ENCODE measurements at regions not wholly inside any gene's neighbourhood (a gene's known extent, or its start where the extent isn't known, plus 50 kb on each side); places are given as distances from the start of the nearest gene placed in this dataset.
A peak's percentile ranks its signal among the peaks of the same experiment; 100 is the strongest.

GRCh38 chrX:39905946-39906345, 191.8 kb downstream of the BCOR start:
- Histone ChIP-seq H3K4me3 (ENCODE audit: low read depth, low read length) (no peak overlapping the region), H3K36me3 (ENCODE audit: control insufficient read depth, insufficient read depth, low read length) (no peaks in the 10 kb centered on the region), H3K27me3 (ENCODE audit: control insufficient read depth, insufficient read depth, low read length) (peaks cover 8% of the 10 kb centered on the region), H3K4me1 (ENCODE audit: control insufficient read depth, insufficient read depth, low read length) (no peaks in the 10 kb centered on the region), H3K9ac (ENCODE audit: low read depth, low read length) (no peak overlapping the region), H3K9me3 (ENCODE audit: control insufficient read depth, insufficient read depth, low read length) (no peaks in the 10 kb centered on the region)

GRCh38 chrX:39907964-39908661, 189.6 kb downstream of the BCOR start:
- Histone ChIP-seq H3K4me3 (ENCODE audit: low read depth, low read length) (no peak overlapping the region), H3K36me3 (ENCODE audit: control insufficient read depth, insufficient read depth, low read length) (no peaks in the 10 kb centered on the region), H3K9ac (ENCODE audit: low read depth, low read length) (no peak overlapping the region), H3K27me3 (ENCODE audit: control insufficient read depth, insufficient read depth, low read length) (peaks cover 2% of the 10 kb centered on the region), H3K4me1 (ENCODE audit: control insufficient read depth, insufficient read depth, low read length) (no peaks in the 10 kb centered on the region), H3K9me3 (ENCODE audit: control insufficient read depth, insufficient read depth, low read length) (no peaks in the 10 kb centered on the region)

GRCh38 chrX:39909996-39910395, 187.8 kb downstream of the BCOR start:
- Histone ChIP-seq H3K9me3 (ENCODE audit: control insufficient read depth, insufficient read depth, low read length) (no peaks in the 10 kb centered on the region), H3K9ac (ENCODE audit: low read depth, low read length) (no peak overlapping the region), H3K4me1 (ENCODE audit: control insufficient read depth, insufficient read depth, low read length) (no peaks in the 10 kb centered on the region), H3K36me3 (ENCODE audit: control insufficient read depth, insufficient read depth, low read length) (no peaks in the 10 kb centered on the region), H3K4me3 (ENCODE audit: low read depth, low read length) (no peak overlapping the region), H3K27me3 (ENCODE audit: control insufficient read depth, insufficient read depth, low read length) (no peaks in the 10 kb centered on the region)

- H3K4me1 ChIP-seq (ENCODE audit: control insufficient read depth, insufficient read depth, low read length) = no peaks in the 10 kb centered on the region
- H3K36me3 ChIP-seq (ENCODE audit: control insufficient read depth, insufficient read depth, low read length) = no peaks in the 10 kb centered on the region
- H3K9ac ChIP-seq (ENCODE audit: low read depth, low read length) = no peak overlapping the region
- H3K27me3 ChIP-seq (ENCODE audit: control insufficient read depth, insufficient read depth, low read length) = no peaks in the 10 kb centered on the region
- no peaks in the 10 kb centered on the region for H3K9me3 ChIP-seq (ENCODE audit: control insufficient read depth, insufficient read depth, low read length)
- no peak overlapping the region for H3K4me3 ChIP-seq (ENCODE audit: low read depth, low read length)
These were observed 187.1 kb downstream of the BCOR start for GRCh38 chrX:39910651-39911050.

- Histone ChIP-seq H3K9ac (ENCODE audit: low read depth, low read length) (no peak overlapping the region), H3K9me3 (ENCODE audit: control insufficient read depth, insufficient read depth, low read length) (no peaks in the 10 kb centered on the region), H3K36me3 (ENCODE audit: control insufficient read depth, insufficient read depth, low read length) (no peaks in the 10 kb centered on the region), H3K27me3 (ENCODE audit: control insufficient read depth, insufficient read depth, low read length) (no peaks in the 10 kb centered on the region), H3K4me1 (ENCODE audit: control insufficient read depth, insufficient read depth, low read length) (no peaks in the 10 kb centered on the region), H3K4me3 (ENCODE audit: low read depth, low read length) (no peak overlapping the region)
These were observed 186.4 kb downstream of the BCOR start for GRCh38 chrX:39911278-39911897.

GRCh38 chrX:39912126-39912525, 185.6 kb downstream of the BCOR start:
- Histone ChIP-seq H3K4me3 (ENCODE audit: low read depth, low read length) (no peak overlapping the region), H3K27me3 (ENCODE audit: control insufficient read depth, insufficient read depth, low read length) (no peaks in the 10 kb centered on the region), H3K36me3 (ENCODE audit: control insufficient read depth, insufficient read depth, low read length) (no peaks in the 10 kb centered on the region), H3K4me1 (ENCODE audit: control insufficient read depth, insufficient read depth, low read length) (no peaks in the 10 kb centered on the region), H3K9me3 (ENCODE audit: control insufficient read depth, insufficient read depth, low read length) (no peaks in the 10 kb centered on the region), H3K9ac (ENCODE audit: low read depth, low read length) (peak overlapping the region; percentile 24)

GRCh38 chrX:39915081-39915480, 182.7 kb downstream of the BCOR start:
- Histone ChIP-seq H3K36me3 (ENCODE audit: control insufficient read depth, insufficient read depth, low read length) (no peaks in the 10 kb centered on the region), H3K27me3 (ENCODE audit: control insufficient read depth, insufficient read depth, low read length) (no peaks in the 10 kb centered on the region), H3K9me3 (ENCODE audit: control insufficient read depth, insufficient read depth, low read length) (no peaks in the 10 kb centered on the region), H3K4me1 (ENCODE audit: control insufficient read depth, insufficient read depth, low read length) (no peaks in the 10 kb centered on the region), H3K4me3 (ENCODE audit: low read depth, low read length) (no peak overlapping the region), H3K9ac (ENCODE audit: low read depth, low read length) (no peak overlapping the region)

- Histone ChIP-seq H3K9me3 (ENCODE audit: control insufficient read depth, insufficient read depth, low read length) (no peaks in the 10 kb centered on the region), H3K4me1 (ENCODE audit: control insufficient read depth, insufficient read depth, low read length) (no peaks in the 10 kb centered on the region), H3K9ac (ENCODE audit: low read depth, low read length) (no peak overlapping the region), H3K36me3 (ENCODE audit: control insufficient read depth, insufficient read depth, low read length) (no peaks in the 10 kb centered on the region), H3K4me3 (ENCODE audit: low read depth, low read length) (no peak overlapping the region), H3K27me3 (ENCODE audit: control insufficient read depth, insufficient read depth, low read length) (no peaks in the 10 kb centered on the region)
These were observed 182.2 kb downstream of the BCOR start for GRCh38 chrX:39915596-39915995.

- Histone ChIP-seq H3K9ac (ENCODE audit: low read depth, low read length) (no peak overlapping the region), H3K27me3 (ENCODE audit: control insufficient read depth, insufficient read depth, low read length) (no peaks in the 10 kb centered on the region), H3K9me3 (ENCODE audit: control insufficient read depth, insufficient read depth, low read length) (no peaks in the 10 kb centered on the region), H3K4me1 (ENCODE audit: control insufficient read depth, insufficient read depth, low read length) (no peaks in the 10 kb centered on the region), H3K36me3 (ENCODE audit: control insufficient read depth, insufficient read depth, low read length) (no peaks in the 10 kb centered on the region), H3K4me3 (ENCODE audit: low read depth, low read length) (no peak overlapping the region)
These were observed 175.9 kb downstream of the BCOR start for GRCh38 chrX:39921838-39922237.

GRCh38 chrX:39922488-39922887, 175.3 kb downstream of the BCOR start:
- no peaks in the 10 kb centered on the region for H3K36me3 ChIP-seq (ENCODE audit: control insufficient read depth, insufficient read depth, low read length)
- H3K9ac ChIP-seq (ENCODE audit: low read depth, low read length) = no peak overlapping the region
- H3K9me3 ChIP-seq (ENCODE audit: control insufficient read depth, insufficient read depth, low read length) = no peaks in the 10 kb centered on the region
- H3K27me3 ChIP-seq (ENCODE audit: control insufficient read depth, insufficient read depth, low read length) = no peaks in the 10 kb centered on the region
- no peaks in the 10 kb centered on the region for H3K4me1 ChIP-seq (ENCODE audit: control insufficient read depth, insufficient read depth, low read length)
- no peak overlapping the region for H3K4me3 ChIP-seq (ENCODE audit: low read depth, low read length)

GRCh38 chrX:39922926-39923325, 174.8 kb downstream of the BCOR start:
- Histone ChIP-seq H3K9me3 (ENCODE audit: control insufficient read depth, insufficient read depth, low read length) (no peaks in the 10 kb centered on the region), H3K9ac (ENCODE audit: low read depth, low read length) (no peak overlapping the region), H3K27me3 (ENCODE audit: control insufficient read depth, insufficient read depth, low read length) (no peaks in the 10 kb centered on the region), H3K4me3 (ENCODE audit: low read depth, low read length) (no peak overlapping the region), H3K36me3 (ENCODE audit: control insufficient read depth, insufficient read depth, low read length) (no peaks in the 10 kb centered on the region), H3K4me1 (ENCODE audit: control insufficient read depth, insufficient read depth, low read length) (no peaks in the 10 kb centered on the region)

GRCh38 chrX:39927380-39927779, 170.4 kb downstream of the BCOR start:
- Histone ChIP-seq H3K4me1 (ENCODE audit: control insufficient read depth, insufficient read depth, low read length) (peaks cover 4% of the 10 kb centered on the region), H3K36me3 (ENCODE audit: control insufficient read depth, insufficient read depth, low read length) (no peaks in the 10 kb centered on the region), H3K9ac (ENCODE audit: low read depth, low read length) (no peak overlapping the region), H3K27me3 (ENCODE audit: control insufficient read depth, insufficient read depth, low read length) (no peaks in the 10 kb centered on the region), H3K9me3 (ENCODE audit: control insufficient read depth, insufficient read depth, low read length) (no peaks in the 10 kb centered on the region), H3K4me3 (ENCODE audit: low read depth, low read length) (no peak overlapping the region)
